ENCODE measurements at regions not wholly inside any gene's neighbourhood (a gene's known extent, or its start where the extent isn't known, plus 50 kb on each side); places are given as distances from the start of the nearest gene placed in this dataset.

DNA sequence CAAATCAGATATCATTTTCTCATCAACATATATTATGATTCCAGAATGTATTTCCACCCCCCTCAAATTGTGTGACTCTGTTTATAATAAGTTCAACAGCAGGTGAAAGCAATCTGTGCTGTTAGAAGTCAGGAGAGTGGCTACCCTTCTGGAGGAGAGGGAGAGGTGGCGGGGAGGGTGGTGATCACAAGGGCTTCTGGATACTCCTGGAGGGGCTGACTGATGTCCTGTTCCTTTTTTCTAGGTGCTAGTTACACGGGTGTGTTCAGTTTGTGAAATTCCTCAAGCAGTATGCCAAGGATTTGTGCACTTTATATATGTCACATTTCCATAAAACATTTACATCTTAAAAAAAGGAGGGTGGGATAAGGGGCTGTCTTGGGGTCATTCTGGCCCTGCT, 119.1 kb downstream of the IRF8 start:
- no peak for TF ChIP-seq POLR2A (IDR thresholded peaks at IDR 0.05; ENCODE audit: low read depth, low read length)
- FAIRE-seq (no peak), DNase-seq (ENCODE audit: insufficient read length, low spot score) (no peak)

DNA sequence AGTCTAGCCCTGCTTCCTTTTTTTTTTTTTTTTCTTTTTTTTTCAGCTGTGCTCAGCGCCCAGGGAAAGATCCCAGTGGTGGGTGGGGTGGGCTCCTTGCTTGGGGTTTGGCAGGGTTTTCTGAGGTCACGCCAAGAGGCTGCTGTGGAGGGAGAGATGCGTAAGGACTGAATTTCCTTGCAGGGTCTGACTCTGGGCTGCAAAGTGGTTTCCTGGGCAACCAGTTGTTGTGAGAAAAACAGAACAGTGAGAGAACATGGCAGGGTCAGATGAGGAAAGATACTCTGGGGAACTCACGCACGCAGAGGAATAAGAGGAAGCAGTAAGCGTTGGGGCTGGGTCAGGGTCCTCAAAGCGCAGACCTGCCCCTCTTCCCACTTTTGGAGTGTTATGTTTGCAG, 119.5 kb downstream of the IRF8 start:
- FAIRE-seq (no peak), DNase-seq (ENCODE audit: insufficient read length, low spot score) (no peak)
- no peak for TF ChIP-seq POLR2A (IDR thresholded peaks at IDR 0.05; ENCODE audit: low read depth, low read length)

DNA sequence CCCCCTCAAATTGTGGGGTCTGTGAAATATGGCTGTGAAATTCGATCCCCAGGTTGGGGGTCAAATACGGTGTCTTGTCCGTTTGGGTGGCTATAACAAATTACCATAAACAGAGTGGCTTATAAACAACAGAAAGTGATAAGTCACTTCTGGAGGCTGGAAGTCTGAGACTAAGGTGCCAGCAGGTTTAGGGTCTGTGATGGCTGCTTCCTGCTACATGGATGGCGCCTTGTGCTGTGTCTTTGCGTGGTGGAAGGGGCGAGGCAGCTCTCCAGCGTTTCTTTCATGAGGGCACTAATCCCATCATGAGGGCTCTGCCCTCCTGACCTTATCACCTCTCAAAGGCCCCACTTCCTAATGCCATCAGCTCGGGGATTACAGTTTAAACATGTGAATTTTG, 120.0 kb downstream of the IRF8 start:
- no peak for TF ChIP-seq POLR2A (IDR thresholded peaks at IDR 0.05; ENCODE audit: low read depth, low read length)
- no peak for FAIRE-seq

DNA sequence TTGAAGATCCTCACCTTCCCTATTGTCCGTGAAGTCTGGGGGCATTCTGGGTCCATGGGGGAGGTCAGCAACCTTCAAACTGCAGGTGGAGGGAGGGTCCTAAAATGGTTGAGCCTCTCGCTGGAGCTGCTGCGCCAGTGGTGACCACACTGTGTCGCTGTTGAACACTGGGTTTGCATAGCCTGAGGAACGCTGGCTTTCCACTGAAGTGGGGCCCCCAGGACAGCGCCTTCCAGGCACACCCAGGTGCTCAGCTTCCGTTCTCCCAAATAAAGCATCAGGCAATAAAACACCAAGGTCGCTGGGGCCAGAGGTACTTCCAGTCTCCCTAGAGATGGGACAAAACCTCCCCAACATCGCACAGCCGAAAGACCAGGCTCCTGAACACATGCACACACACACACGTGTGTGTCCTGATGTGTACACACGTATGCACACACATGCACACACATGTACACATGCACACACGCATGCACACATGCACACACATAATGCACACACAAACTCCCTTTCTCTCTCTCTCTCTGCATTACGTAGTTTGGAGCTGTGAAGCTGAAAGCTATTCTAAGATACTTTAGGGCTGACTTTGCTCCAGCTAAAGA, 120.6 kb downstream of the IRF8 start:
- DNase-seq (ENCODE audit: insufficient read length, low spot score), result no peak
- no peak for FAIRE-seq

More for the DNA sequence above, 120.0 kb downstream of the IRF8 start:
- DNase-seq (ENCODE audit: insufficient read length, low spot score), result no peak

DNA sequence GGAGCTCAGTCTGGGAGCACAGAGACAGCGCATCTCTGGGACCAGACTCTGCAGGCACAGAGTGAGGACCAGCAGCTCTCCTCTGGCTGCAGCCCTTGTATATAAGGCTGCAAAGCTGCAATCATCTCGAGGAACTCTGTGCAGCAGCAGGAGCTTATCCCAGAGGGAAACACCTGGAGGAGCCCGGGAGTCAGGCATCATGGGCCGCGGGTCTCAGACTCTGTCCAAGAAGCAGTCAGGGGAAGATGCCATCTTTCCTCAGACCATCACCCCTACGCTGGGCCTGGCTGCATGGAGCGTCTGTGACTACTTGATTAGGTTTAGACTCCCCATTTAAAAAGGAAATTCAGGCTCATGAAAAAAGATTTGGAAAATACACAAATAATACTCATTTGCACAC, 122.0 kb downstream of the IRF8 start:
- TF ChIP-seq POLR2A (IDR thresholded peaks at IDR 0.05; ENCODE audit: low read depth, low read length), result no peak
- FAIRE-seq, result no peak
- DNase-seq (ENCODE audit: insufficient read length, low spot score), result no peak

More for the DNA sequence above, 120.6 kb downstream of the IRF8 start:
- no peak for TF ChIP-seq POLR2A (IDR thresholded peaks at IDR 0.05; ENCODE audit: low read depth, low read length)

DNA sequence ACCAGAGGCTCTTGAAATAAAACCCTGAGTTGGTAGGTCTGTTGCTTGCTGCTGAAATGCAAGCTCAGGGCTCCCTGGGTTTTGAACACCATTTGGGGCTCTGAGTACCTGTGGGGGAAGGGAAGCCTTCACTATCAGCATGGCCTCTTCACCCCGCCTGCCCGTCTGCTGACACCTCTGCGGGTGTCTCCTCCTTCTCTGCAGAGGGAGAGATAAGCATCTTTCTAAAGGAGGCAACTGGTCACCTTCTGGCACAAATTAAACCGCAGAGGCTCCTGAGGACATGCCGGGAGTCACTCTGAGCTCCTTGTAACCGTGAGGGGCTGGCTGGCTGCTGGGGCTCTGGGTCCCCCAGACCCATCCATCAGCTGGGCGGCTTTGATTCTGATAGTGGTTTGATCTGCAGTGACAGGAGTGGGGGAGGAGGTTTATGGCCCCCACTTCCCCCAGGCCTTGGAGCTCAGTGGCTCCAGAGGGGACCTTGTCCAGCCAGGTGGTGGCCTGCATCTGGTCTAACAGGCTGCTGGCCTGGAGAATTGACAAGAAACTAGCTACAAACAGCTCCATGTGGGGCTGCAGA, 123.5 kb downstream of the IRF8 start:
- FAIRE-seq, result no peak
- no peak for DNase-seq (ENCODE audit: insufficient read length, low spot score)

DNA sequence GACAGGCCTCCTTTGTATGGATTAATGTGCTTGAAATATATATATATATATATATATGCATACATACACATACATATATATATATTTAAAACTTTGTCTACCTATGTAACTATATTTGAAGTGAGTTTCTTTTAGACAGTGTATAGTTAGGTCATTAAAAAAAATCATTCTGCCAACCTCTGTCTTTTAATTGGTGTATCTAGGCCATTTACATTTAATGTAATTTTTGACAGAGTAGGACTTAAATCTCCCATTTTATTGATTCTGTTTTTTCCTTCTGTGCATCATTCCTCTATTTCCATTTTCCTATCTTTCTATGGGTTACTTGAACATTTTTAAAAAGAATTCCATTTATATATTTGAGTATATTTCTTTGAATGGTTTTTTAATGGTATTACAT, 125.2 kb downstream of the IRF8 start:
- FAIRE-seq (no peak), DNase-seq (ENCODE audit: insufficient read length, low spot score) (no peak)
- no peak for TF ChIP-seq POLR2A (IDR thresholded peaks at IDR 0.05; ENCODE audit: low read depth, low read length)

More for the DNA sequence above, 123.5 kb downstream of the IRF8 start:
- TF ChIP-seq POLR2A (IDR thresholded peaks at IDR 0.05; ENCODE audit: low read depth, low read length), result no peak

DNA sequence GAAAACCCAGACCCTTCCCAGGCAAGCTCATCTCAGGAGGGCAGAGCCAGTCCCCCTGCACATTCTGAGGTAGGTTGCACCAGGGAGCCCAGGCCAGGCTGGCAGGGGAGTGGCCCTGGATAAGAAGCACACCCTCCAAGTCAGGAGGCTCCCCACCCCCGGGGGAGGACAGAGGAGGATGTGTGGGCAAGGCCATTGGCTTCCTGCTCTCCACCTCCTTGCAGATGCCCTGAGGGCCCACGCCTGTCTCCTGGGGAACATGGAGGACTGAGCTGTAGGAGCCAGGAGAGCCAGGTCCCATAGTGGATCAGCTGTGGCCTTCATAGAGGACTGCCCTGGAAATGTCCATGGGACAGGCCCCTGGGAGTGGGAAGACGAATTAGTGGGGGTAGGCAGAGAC, 126.7 kb downstream of the IRF8 start:
- FAIRE-seq, result no peak

DNA sequence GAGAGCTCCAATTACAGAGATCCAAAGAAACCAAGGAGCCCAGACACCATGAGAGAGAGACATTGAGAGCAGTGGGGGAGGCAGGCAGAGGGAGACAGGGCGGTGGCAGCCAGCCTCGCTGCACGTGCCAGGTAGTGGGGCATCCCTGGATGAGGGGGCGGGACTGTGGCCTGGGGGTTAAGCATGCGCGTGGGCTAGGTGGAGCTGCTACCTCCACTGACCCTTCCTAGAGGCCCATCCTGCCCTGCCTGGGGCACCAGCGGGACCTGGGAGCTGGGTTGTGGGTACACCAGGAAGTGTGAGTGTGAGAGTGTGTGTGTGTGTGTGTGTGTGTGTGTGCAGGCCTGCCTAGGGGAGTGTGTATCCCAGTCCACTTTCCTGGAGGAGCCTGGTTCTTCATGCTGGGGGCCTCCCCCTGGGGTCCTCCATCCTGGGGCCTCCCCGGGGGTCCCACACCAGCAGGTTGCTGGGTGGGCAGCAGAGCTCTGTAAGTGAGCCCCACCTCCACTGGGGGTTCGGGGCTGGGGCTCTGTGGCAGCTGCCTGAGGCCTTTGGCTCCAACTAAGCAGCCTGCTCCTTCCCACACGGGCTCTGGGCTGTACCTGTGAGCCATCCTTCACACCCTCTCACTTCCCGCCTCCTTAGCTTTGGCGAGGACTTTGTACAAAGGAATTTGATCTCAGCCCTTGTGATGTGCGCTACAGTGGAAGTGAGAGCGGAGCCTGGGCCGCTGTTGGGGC, 127.4 kb downstream of the IRF8 start:
- no peak for DNase-seq (ENCODE audit: insufficient read length, low spot score)
- no peak for TF ChIP-seq POLR2A (IDR thresholded peaks at IDR 0.05; ENCODE audit: low read depth, low read length)
- FAIRE-seq, result no peak

More for the DNA sequence above, 126.7 kb downstream of the IRF8 start:
- no peak for DNase-seq (ENCODE audit: insufficient read length, low spot score)
- TF ChIP-seq POLR2A (IDR thresholded peaks at IDR 0.05; ENCODE audit: low read depth, low read length), result no peak

DNA sequence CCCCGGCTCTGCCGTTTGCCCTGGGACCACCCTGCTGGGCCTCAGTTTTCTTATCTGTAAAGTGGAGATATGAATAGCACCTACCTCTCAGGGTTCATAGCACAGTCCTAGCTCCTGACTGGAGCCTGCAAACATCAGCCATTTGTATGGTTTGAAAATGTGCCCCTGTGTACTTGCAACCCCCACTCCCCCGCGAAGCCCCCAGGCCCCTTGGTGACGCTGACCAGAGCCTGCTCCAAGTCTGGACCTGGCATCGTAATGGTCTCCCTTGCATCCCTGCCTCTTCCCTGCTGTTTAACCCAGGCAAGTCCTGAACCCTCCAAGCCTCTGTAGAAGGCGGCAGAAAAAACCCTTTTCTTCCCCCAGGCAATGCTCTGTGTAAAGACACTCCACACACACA, 128.0 kb downstream of the IRF8 start:
- FAIRE-seq, result no peak
- TF ChIP-seq POLR2A (IDR thresholded peaks at IDR 0.05; ENCODE audit: low read depth, low read length), result no peak
- DNase-seq (ENCODE audit: insufficient read length, low spot score), result no peak

DNA sequence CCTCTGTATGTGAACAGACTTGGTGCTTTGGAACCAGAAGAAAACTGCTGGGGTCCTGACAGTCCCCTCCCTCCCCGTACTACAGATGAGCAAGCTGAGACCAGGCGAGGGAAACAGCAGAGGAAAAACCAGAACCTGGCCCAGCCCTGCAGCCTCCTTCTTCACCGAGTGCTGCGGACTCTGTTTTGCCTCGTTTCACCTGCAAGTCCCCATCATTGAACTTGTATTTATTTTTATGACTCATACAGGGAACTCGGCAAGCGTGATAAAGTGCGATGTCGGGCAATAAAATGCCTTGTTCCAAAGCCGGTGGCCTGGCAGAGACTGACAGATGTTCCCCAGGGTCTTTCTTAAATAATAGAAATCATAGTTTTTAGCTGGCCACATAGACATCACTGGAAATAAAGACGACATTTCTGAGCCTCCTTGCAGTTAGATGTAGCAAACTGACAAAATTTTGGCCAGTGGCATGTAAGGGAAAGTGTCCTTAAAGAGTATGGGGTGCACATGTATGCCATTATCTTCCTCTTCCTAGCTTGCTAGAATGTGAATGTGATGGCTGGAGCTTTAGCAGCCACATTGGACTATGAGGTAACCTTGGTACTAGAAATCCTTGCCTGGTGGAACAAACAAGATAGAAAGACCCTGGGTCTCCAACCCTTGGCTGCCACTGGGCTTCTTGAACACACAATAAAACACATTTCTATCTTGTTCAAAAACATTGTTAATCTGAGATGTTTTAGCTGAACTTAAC, 128.6 kb downstream of the IRF8 start:
- FAIRE-seq, result no peak
- no peak for DNase-seq (ENCODE audit: insufficient read length, low spot score)

DNA sequence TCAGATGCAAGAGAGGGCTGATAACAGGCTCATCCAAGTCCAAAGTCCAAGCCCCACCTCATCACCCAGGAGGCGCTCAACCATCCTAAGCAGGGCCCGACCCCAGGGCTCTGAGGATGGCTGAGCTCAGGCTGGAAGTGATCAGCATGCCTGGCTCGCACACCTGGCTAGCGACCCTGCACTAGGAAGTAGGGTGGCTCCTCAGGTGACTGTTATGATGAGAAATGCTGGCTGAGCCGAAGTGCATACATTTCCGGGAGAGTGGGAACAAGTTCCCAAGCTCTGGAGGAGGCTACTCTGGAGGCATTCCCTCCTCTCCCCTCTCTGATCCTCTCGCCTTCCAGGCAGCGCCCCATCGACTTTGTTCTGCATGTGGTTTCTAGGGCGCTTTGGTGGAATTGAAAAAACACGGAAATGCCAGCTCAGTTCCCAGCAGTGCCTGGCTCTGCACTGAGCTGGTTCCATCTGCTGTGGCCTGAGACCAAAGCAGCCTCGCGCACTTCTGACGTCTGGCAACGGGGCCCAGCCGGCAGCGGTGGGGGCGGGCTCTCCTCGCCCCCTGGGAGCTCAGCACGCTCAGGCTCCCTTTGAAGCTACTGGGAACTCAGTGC, 130.3 kb downstream of the IRF8 start:
- no peak for DNase-seq (ENCODE audit: insufficient read length, low spot score)
- no peak for FAIRE-seq
- TF ChIP-seq POLR2A (IDR thresholded peaks at IDR 0.05; ENCODE audit: low read depth, low read length), result no peak

More for the DNA sequence above, 128.6 kb downstream of the IRF8 start:
- no peak for TF ChIP-seq POLR2A (IDR thresholded peaks at IDR 0.05; ENCODE audit: low read depth, low read length)

DNA sequence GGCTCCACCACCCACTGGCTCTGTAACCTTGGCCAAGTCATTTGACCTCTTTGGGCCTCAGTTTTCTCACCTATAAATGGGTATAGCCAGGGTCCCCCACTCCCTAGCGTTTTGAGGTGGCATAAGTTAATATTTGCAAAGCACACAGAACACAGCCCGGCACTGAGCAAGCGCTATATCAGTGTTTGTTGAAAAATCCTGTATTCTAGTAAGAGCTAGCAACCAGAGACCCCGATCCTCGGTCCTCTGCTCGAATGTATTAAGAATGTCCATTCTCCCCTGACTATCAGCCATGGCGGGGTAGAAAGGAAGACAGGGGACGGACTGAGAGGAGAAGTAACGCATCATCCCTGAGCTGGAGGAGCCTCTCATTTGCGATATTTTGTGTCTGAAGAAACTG, 131.2 kb downstream of the IRF8 start:
- DNase-seq (ENCODE audit: insufficient read length, low spot score) (no peak), FAIRE-seq (no peak)
- TF ChIP-seq POLR2A (IDR thresholded peaks at IDR 0.05; ENCODE audit: low read depth, low read length), result no peak

Measured in H54 (cell line).